HG03139 (cell line): ENCODE measurements at regions not wholly inside any gene's neighbourhood (a gene's known extent, or its start where the extent isn't known, plus 50 kb on each side); places are given as distances from the start of the nearest gene placed in this dataset.

Source experiments
- ATAC-seq: cut with Tn5 transposase; IDR thresholded peaks from one replicate; pipeline ENCODE4 v1.9.1; 2021; ENCODE audit not compliant: unreplicated experiment

- ATAC-seq = no peak
These were observed 113.1 kb upstream of the RGS18 start for GRCh38 chr1:192045131-192045530.

- ATAC-seq = no peak
These were observed 104.7 kb upstream of the RGS18 start for GRCh38 chr1:192053531-192053971.

GRCh38 chr1:192057766-192058165, 100.5 kb upstream of the RGS18 start:
- ATAC-seq = no peak

GRCh38 chr1:192059407-192059806, 98.9 kb upstream of the RGS18 start:
- ATAC-seq = no peak

GRCh38 chr1:192061556-192061955, 96.7 kb upstream of the RGS18 start:
- ATAC-seq = no peak

GRCh38 chr1:192065087-192065486, 93.2 kb upstream of the RGS18 start:
- no peak for ATAC-seq

GRCh38 chr1:192066202-192066601, 92.1 kb upstream of the RGS18 start:
- ATAC-seq = no peak

GRCh38 chr1:192067360-192067759, 90.9 kb upstream of the RGS18 start:
- no peak for ATAC-seq

- ATAC-seq = no peak
These were observed 88.0 kb upstream of the RGS18 start for GRCh38 chr1:192070213-192070612.

GRCh38 chr1:192080684-192081083, 77.6 kb upstream of the RGS18 start:
- ATAC-seq = no peak

- ATAC-seq = no peak
These were observed 76.9 kb upstream of the RGS18 start for GRCh38 chr1:192081359-192081758.

GRCh38 chr1:192086644-192087043, 71.6 kb upstream of the RGS18 start:
- no peak for ATAC-seq

GRCh38 chr1:192087334-192087733, 70.9 kb upstream of the RGS18 start:
- ATAC-seq = no peak

GRCh38 chr1:192088496-192088895, 69.8 kb upstream of the RGS18 start:
- no peak for ATAC-seq

- no peak for ATAC-seq
These were observed 60.3 kb upstream of the RGS18 start for GRCh38 chr1:192098001-192098400.

- no peak for ATAC-seq
These were observed 58.9 kb upstream of the RGS18 start for GRCh38 chr1:192099328-192099727.

GRCh38 chr1:192100686-192101468, 57.4 kb upstream of the RGS18 start:
- ATAC-seq = no peak

GRCh38 chr1:192104128-192104527, 54.1 kb upstream of the RGS18 start:
- ATAC-seq = no peak

GRCh38 chr1:192104852-192105251, 53.4 kb upstream of the RGS18 start:
- ATAC-seq = no peak

- ATAC-seq = no peak
These were observed 50.1 kb upstream of the RGS18 start for GRCh38 chr1:192108161-192108560.
